PFSK-1 (cell line): ENCODE measurements at regions not wholly inside any gene's neighbourhood (a gene's known extent, or its start where the extent isn't known, plus 50 kb on each side); places are given as distances from the start of the nearest gene placed in this dataset.

Source experiments
- FOXP2 ChIP-seq: optimal IDR thresholded peaks from 2 replicates; pipeline ENCODE3; 2011; ENCODE audit warnings: borderline replicate concordance, control low read depth, inconsistent platforms; ENCODE audit not compliant: insufficient read depth; ENCODE audit errors: extremely low read length, extremely low read depth
- POLR2AphosphoS5 ChIP-seq: IDR thresholded peaks from 2 replicates; pipeline ENCODE4 v1.6.1; 2012; ENCODE audit warnings: low read depth, mild to moderate bottlenecking, control low read depth, low read length, moderate library complexity
- REST ChIP-seq, 2 experiments: IDR thresholded peaks; 2 replicates each; pipeline versions ENCODE4 v1.6.1 to v1.8.0; 2011 to 2012; ENCODE audit warnings: low read depth in 2 of 2, low read length in 2 of 2, control low read depth in 1 of 2, inconsistent platforms in 1 of 2, mild to moderate bottlenecking in 1 of 2, moderate library complexity in 1 of 2; ENCODE audit not compliant: insufficient read depth in 1 of 2
- SIN3A ChIP-seq: IDR thresholded peaks from 2 replicates; pipeline ENCODE4 v1.6.1; 2012; ENCODE audit warnings: mild to moderate bottlenecking, low read length, moderate library complexity, borderline replicate concordance; ENCODE audit not compliant: insufficient read depth
- TAF1 ChIP-seq: IDR thresholded peaks from 2 replicates; pipeline ENCODE4 v1.6.1; 2012; ENCODE audit warnings: low read length, control low read depth, borderline replicate concordance; ENCODE audit not compliant: insufficient read depth

DNA sequence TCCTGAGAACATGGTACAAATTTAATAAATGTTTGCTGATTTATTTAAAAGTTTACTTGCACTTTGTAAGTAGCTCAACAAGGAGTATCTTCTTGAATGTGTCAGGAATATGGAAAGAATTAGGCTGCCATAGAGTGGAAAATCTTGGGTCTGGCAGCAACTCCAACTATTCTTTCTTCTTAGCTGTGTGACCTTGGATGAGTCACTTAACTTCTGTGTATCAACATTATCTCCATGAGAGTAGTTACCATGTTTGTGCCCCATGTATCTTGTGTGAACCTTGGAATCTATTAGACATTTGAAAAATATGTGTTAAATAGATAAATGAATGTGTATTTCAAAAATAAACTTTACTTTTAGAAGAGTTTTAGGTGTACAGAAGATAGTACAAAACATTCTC, 348.8 kb downstream of the GBA3 start:
- TF ChIP-seq TAF1: no peak
- no peak for TF ChIP-seq SIN3A
- TF ChIP-seq POLR2AphosphoS5: no peak
- TF ChIP-seq REST (IDR thresholded peaks at IDR 0.05; ENCODE audit: insufficient read depth in 1 of 2, low read depth in 2 of 2, low read length in 2 of 2): no peak
- TF ChIP-seq FOXP2: no peak

GRCh38 chr4:23040539-23040938, 347.8 kb downstream of the GBA3 start:
- TF ChIP-seq POLR2AphosphoS5: no peak
- no peak for TF ChIP-seq TAF1
- TF ChIP-seq REST (IDR thresholded peaks at IDR 0.05; ENCODE audit: insufficient read depth in 1 of 2, low read depth in 2 of 2, low read length in 2 of 2): no peak
- TF ChIP-seq SIN3A: no peak
- TF ChIP-seq FOXP2: no peak

DNA sequence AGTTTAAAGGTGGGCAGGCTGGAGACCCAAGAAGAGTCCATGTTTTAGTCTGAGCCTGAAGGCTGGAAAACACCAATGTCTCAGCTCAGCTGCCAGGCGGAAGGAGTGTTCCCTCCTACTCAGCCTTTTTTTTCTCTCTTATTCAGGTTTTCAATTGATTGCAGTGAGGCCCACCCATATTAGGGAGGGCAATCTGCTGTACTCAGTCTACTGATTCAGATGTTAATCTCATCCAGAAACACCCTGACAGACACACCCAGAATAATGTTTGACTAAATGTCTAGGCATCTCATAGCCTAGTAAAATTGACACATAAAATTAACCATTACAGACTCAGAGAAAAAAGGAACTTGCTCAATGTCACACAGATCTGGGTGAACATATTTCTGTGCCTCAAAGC, 347.1 kb downstream of the GBA3 start:
- no peak for TF ChIP-seq TAF1
- TF ChIP-seq POLR2AphosphoS5: no peak
- TF ChIP-seq SIN3A: no peak
- TF ChIP-seq FOXP2: no peak
- TF ChIP-seq REST (IDR thresholded peaks at IDR 0.05; ENCODE audit: insufficient read depth in 1 of 2, low read depth in 2 of 2, low read length in 2 of 2): no peak

DNA sequence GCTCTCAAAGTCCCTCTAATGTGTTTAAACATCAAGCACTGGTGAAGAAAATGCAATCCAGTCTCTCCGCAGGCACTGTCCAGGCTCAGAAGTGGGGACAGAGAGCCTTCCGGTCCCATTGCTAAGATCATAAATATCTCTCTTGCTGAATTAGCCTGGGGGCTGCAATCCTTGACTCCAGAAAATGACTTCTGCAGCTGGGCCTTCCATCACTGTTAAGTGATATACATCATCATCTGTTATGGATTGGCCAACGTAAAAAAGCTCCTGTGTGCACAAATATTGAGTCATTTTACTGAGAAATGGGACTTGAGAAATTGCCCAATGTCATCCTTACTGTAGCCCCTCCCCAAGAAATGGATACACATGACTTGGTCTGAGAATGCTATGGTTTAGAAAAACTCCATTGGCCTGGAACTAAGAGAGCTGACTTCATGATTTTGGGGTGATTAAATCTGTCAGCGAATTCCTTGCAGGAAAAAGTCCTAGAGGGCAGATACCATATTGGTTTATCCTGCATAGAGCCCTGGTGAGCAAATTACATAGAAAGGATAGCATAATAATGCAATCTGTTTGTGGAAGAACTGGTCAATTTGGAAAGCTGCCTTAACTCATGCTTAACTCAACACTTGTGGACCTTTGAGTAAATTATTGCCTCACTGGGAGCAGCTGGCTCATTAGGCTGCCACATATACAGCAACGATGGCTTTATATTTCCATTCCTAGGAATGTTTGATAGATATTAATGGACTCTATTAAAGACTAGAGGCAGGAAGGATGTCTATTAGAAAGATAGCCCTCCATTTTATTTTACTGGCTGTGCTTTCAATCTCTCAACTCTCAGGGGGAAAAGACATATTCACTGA, 346.1 kb downstream of the GBA3 start:
- no peak for TF ChIP-seq POLR2AphosphoS5
- TF ChIP-seq SIN3A: no peak
- no peak for TF ChIP-seq TAF1
- TF ChIP-seq REST (IDR thresholded peaks at IDR 0.05; ENCODE audit: insufficient read depth in 1 of 2, low read depth in 2 of 2, low read length in 2 of 2): no peak
- TF ChIP-seq FOXP2: no peak
